ENCODE measurements at regions not wholly inside any gene's neighbourhood (a gene's known extent, or its start where the extent isn't known, plus 50 kb on each side); places are given as distances from the start of the nearest gene placed in this dataset.

DNA sequence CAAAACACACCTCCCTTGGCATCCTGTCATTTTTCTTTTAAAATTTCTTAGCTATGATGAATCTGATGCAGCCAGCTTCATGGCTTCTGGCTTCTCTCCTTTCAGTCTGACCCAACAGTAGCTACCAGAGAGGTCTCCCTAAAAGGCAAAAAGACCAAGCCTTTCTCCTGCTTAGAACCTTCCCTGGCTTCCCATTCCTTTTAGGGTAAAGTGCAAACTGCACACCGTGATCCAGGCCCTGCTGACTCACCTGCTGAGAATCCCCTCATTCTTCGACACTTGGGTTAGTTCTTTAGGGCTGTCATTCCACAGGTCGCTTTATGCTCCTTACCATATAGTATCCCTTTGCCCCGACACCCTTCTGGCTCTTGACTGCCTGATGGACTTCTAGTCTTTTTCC, 362.4 kb downstream of the MIAT start:
- TF ChIP-seq, protein P1, sequence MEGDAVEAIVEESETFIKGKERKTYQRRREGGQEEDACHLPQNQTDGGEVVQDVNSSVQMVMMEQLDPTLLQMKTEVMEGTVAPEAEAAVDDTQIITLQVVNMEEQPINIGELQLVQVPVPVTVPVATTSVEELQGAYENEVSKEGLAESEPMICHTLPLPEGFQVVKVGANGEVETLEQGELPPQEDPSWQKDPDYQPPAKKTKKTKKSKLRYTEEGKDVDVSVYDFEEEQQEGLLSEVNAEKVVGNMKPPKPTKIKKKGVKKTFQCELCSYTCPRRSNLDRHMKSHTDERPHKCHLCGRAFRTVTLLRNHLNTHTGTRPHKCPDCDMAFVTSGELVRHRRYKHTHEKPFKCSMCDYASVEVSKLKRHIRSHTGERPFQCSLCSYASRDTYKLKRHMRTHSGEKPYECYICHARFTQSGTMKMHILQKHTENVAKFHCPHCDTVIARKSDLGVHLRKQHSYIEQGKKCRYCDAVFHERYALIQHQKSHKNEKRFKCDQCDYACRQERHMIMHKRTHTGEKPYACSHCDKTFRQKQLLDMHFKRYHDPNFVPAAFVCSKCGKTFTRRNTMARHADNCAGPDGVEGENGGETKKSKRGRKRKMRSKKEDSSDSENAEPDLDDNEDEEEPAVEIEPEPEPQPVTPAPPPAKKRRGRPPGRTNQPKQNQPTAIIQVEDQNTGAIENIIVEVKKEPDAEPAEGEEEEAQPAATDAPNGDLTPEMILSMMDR (conservative IDR thresholded peaks at IDR 0.05; ENCODE audit: control insufficient read depth, insufficient read depth, low read depth, low read length): no peak
- no peak for DNase-seq (ENCODE audit: low read depth)

DNA sequence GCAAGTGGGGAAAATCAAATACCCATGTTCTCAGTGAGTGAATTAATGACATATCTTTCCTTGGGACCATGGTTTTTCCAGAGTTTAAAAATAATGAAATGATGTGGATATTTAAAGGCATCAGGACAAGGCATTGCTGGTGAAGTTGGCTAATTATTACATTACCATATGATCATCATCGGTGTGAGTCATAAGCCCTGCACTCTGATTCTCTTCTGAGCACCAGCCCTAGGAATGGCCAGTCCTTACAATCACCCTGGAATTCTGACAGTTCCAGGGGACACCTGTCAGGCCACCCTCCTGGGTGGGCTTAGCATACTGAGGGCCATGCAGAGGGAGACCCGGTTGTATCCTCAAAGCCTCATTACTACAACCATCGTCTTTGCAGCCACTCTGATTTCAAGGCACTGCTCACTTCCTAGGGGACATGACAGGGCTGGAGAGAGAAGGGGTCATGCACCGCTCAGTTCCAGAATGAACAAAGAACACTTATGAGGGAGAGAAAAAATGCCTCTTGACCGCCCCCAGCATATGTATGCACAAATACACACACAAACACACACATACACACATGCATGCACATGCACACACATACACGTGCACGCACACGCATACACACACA, 365.0 kb downstream of the MIAT start:
- no peak for DNase-seq (ENCODE audit: low read depth)
- no peak overlapping the region for H3K4me3 ChIP-seq (ENCODE audit: control insufficient read depth, low read depth, low read length)
- TF ChIP-seq, protein P1 (conservative IDR thresholded peaks at IDR 0.05; ENCODE audit: control insufficient read depth, insufficient read depth, low read depth, low read length): no peak

More for the DNA sequence above, 362.4 kb downstream of the MIAT start:
- H3K4me3 ChIP-seq (ENCODE audit: control insufficient read depth, low read depth, low read length): no peak overlapping the region

DNA sequence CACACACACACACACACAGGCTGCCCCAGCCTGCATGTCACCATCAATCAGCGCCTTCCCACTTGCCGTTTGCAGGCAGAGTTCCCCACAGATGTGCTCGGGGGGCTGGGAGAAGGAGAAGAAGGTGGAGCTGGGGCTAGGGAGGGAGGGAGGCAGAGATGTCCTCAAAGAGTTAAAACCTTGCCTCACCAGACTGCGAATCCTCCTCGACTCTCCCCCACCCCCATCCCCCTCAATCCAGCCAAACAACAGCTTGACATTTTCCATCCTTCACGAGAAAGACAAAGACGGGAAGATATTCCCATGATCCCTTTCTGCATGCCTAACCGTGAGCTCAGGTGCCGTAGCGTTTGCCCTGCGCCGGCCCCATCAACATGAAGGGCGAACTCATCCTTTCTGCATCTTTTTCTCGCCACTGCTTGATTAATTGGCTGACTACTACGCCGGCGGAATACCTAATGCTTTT, 365.5 kb downstream of the MIAT start:
- DNase-seq (ENCODE audit: low read depth): no peak
- H3K4me3 ChIP-seq (ENCODE audit: control insufficient read depth, low read depth, low read length): no peak overlapping the region
- TF ChIP-seq, protein P1 (conservative IDR thresholded peaks at IDR 0.05; ENCODE audit: control insufficient read depth, insufficient read depth, low read depth, low read length): no peak

DNA sequence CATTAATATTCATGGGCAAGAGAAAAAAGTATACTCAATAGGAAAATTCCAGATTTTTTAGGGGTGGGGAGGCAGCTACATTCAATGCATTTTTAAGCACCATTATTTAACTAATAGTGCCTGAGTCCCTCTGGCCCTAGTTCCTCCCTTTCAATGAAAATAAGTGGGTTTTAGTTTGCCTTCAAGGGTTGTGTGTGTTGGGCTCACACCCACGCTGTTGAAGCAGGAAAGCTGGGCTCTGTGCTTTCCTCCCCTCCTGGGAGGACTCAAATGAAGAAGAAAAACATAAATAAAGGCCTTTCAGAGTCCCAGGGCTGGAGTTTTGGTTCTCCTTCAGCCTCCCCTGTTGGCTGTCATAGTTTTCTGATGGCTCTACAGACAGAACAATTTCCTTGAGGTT, 366.2 kb downstream of the MIAT start:
- TF ChIP-seq, protein P1 (conservative IDR thresholded peaks at IDR 0.05; ENCODE audit: control insufficient read depth, insufficient read depth, low read depth, low read length): no peak
- no peak overlapping the region for H3K4me3 ChIP-seq (ENCODE audit: control insufficient read depth, low read depth, low read length)
- DNase-seq (ENCODE audit: low read depth): no peak

DNA sequence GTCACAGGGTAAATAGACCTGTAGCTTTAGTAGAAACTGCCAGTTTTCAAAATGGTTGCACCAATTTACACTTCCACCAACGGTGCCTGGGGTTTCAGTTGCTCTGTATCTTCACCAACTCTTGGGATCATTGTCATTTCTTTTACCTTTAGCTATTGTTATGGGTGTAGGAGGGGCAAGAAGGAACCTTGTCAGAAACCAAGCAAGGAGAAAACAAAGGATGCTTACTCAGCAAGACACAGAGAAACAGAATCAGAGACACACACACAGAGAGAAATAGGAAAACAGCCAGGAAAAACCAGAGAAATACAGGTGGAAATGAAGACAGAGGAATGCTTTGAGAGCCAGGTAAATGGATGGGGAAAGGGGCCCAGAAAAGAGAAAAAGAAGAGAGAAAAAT, 367.6 kb downstream of the MIAT start:
- TF ChIP-seq, protein P1 (conservative IDR thresholded peaks at IDR 0.05; ENCODE audit: control insufficient read depth, insufficient read depth, low read depth, low read length): no peak

DNA sequence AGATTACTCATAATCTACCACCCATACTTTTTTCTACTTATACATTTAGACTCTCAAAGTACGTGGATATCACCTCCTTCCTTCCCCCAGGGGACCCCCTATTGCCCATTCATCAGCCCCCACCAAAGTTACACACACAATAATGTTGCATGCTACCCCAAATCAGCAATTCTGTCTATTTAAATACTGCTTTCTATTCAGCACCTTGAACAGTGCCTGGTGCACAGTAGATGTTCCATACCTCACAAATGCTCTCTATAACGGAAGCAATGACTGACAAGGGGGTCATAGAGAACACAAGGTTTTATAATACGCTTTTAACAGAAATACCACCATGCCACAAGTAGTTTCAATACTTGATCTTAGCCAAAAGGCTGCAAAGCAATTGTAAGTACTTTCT, 370.7 kb downstream of the MIAT start:
- TF ChIP-seq, protein P1 (conservative IDR thresholded peaks at IDR 0.05; ENCODE audit: control insufficient read depth, insufficient read depth, low read depth, low read length): no peak
- no peak for DNase-seq (ENCODE audit: low read depth)
- no peak overlapping the region for H3K4me3 ChIP-seq (ENCODE audit: control insufficient read depth, low read depth, low read length)

More for the DNA sequence above, 367.6 kb downstream of the MIAT start:
- DNase-seq (ENCODE audit: low read depth): no peak
- H3K4me3 ChIP-seq (ENCODE audit: control insufficient read depth, low read depth, low read length): no peak overlapping the region

All from fibroblast of mammary gland (primary cell).